HCT116 (cell line): ENCODE measurements at regions not wholly inside any gene's neighbourhood (a gene's known extent, or its start where the extent isn't known, plus 50 kb on each side); places are given as distances from the start of the nearest gene placed in this dataset.

Source experiments
- ATAC-seq: fragments of 200-7000 bp; cut with Tn5 transposase; 2 replicates; pipeline ENCODE4 v1.9.1; 2020; ENCODE audit warnings: mild to moderate bottlenecking, moderate library complexity
- BruUV-seq: library from RNA; stranded (reverse); fragments of 400-500 nt; replicated peaks from 2 replicates; lab custom pipeline; 2021; lab: Mats Ljungman, UMichigan
- CTCF ChIA-PET: fragments of 300-600 bp; sonication (Branson Sonifier 250); formaldehyde crosslinking; loops from one replicate; lab custom pipeline; 2021; ENCODE audit warnings: antibody characterized with exemption; lab: Charles Lee
- POLR2A ChIA-PET: fragments of 300-600, 350-600 bp; sonication (Branson Sonifier 250); formaldehyde crosslinking; loops from one replicate; lab custom pipeline; 2021; ENCODE audit warnings: antibody characterized with exemption; lab: Charles Lee
- RAD21 ChIA-PET, 2 experiments: fragments of 300-600 bp; sonication (Branson Sonifier 250); formaldehyde crosslinking; loops; one replicate each; lab custom pipeline; 2023; ENCODE audit warnings: low total read pairs in 2 of 2; ENCODE audit not compliant: uncharacterized antibody in 2 of 2, unreplicated experiment in 2 of 2, low non-redundant PET in 1 of 2; lab: Charles Lee
- DNase-seq: peaks from one replicate; pipeline ENCODE4 v3.0.0-alpha.2; 2010; ENCODE audit warnings: low read depth, low spot score
- H2AFZ ChIP-seq: fragments of 200-600 bp; shearing (Covaris generic), sonication (generic); 2 replicates; pipeline ENCODE4 v1.6.1; 2017; ENCODE audit warnings: low read depth, mixed run types, mixed read lengths, antibody characterized with exemption, low read length; ENCODE audit not compliant: poor library complexity, severe bottlenecking
- H3K27ac ChIP-seq: 2 replicates; pipeline ENCODE4 v1.5.1; 2012; ENCODE audit warnings: low read depth, low read length
- H3K27me3 ChIP-seq: fragments of 200-600 bp; sonication (generic); 2 replicates; pipeline ENCODE4 v1.6.1; 2016; ENCODE audit warnings: mixed run types, low read length, mixed read lengths; ENCODE audit not compliant: insufficient read depth
- H3K36me3 ChIP-seq, 2 experiments: fragments of 200-500 bp in 1 of 2; fragments of 200-600 bp in 1 of 2; sonication (Bioruptor generic) in 1 of 2; sonication (generic) in 1 of 2; 2 replicates each; pipeline versions ENCODE4 v1.5.1 to v1.6.1; 2014 to 2016; ENCODE audit warnings: low read length in 2 of 2, inconsistent platforms in 1 of 2, mixed read lengths in 1 of 2, mixed run types in 1 of 2; ENCODE audit not compliant: insufficient read depth in 2 of 2, control insufficient read depth in 1 of 2
- H3K4me1 ChIP-seq, 2 experiments: fragments of 200-600 bp in 1 of 2; sonication (generic) in 1 of 2; 2 replicates each; pipeline versions ENCODE4 v1.5.1 to v1.6.1; 2012 to 2017; ENCODE audit warnings: low read length in 2 of 2, inconsistent platforms in 1 of 2, mild to moderate bottlenecking in 1 of 2, mixed read lengths in 1 of 2, mixed run types in 1 of 2, moderate library complexity in 1 of 2; ENCODE audit not compliant: insufficient read depth in 2 of 2, control insufficient read depth in 1 of 2
- H3K4me2 ChIP-seq: fragments of 200-600 bp; sonication (generic); 2 replicates; pipeline ENCODE4 v1.6.1; 2017; ENCODE audit warnings: mixed run types, low read length, mixed read lengths
- H3K4me3 ChIP-seq, 2 experiments: fragments of 200-600 bp in 1 of 2; sonication (generic) in 1 of 2; replicated peaks in 1 of 2; 2 replicates each; pipeline ENCODE4 v1.5.1; 2011 to 2016; ENCODE audit warnings: low read length in 2 of 2, control low read depth in 1 of 2, low read depth in 1 of 2, mild to moderate bottlenecking in 1 of 2, mixed read lengths in 1 of 2, mixed run types in 1 of 2
- H3K79me2 ChIP-seq: fragments of 200-600 bp; sonication (generic); 2 replicates; pipeline ENCODE4 v1.6.1; 2017; ENCODE audit warnings: mild to moderate bottlenecking, mixed run types, low read length, moderate library complexity, mixed read lengths; ENCODE audit not compliant: insufficient read depth
- H3K9ac ChIP-seq: fragments of 200-600 bp; sonication (generic); 2 replicates; pipeline ENCODE4 v1.6.1; 2016; ENCODE audit warnings: low read length, mixed read lengths
- H3K9me2 ChIP-seq: fragments of 200-600 bp; sonication (generic), shearing (Covaris generic); 2 replicates; pipeline ENCODE4 v1.6.1; 2017; ENCODE audit warnings: mixed run types, mild to moderate bottlenecking, moderate library complexity; ENCODE audit not compliant: insufficient read depth
- H3K9me3 ChIP-seq, 2 experiments: fragments of 200-500 bp in 1 of 2; fragments of 200-600 bp in 1 of 2; sonication (Bioruptor generic) in 1 of 2; sonication (generic) in 1 of 2; 2 replicates each; pipeline ENCODE4 v1.6.1; 2014 to 2017; ENCODE audit warnings: low read length in 2 of 2, mixed read lengths in 2 of 2, inconsistent platforms in 1 of 2, low read depth in 1 of 2, mild to moderate bottlenecking in 1 of 2, mixed run types in 1 of 2, moderate library complexity in 1 of 2; ENCODE audit not compliant: control insufficient read depth in 1 of 2, insufficient read depth in 1 of 2
- H4K20me1 ChIP-seq: fragments of 200-600 bp; sonication (generic), shearing (Covaris generic); 2 replicates; pipeline ENCODE4 v1.6.1; 2017; ENCODE audit warnings: mixed run types, mild to moderate bottlenecking, moderate library complexity; ENCODE audit not compliant: insufficient read depth
- CEBPB ChIP-seq: IDR thresholded peaks from 2 replicates; pipeline ENCODE4 v1.6.1; 2012; ENCODE audit warnings: low read depth
- EGR1 ChIP-seq: IDR thresholded peaks from 2 replicates; pipeline ENCODE4 v1.6.1; 2012; ENCODE audit warnings: low read depth
- ELF1 ChIP-seq: IDR thresholded peaks from 2 replicates; pipeline ENCODE4 v1.6.1; 2012; ENCODE audit warnings: low read depth, borderline replicate concordance
- EZH2 ChIP-seq: fragments of 200-600 bp; sonication (generic); IDR thresholded peaks from 2 replicates; pipeline ENCODE4 v1.6.1; 2017; ENCODE audit warnings: antibody characterized with exemption, mixed run types
- SIN3A ChIP-seq: IDR thresholded peaks from 2 replicates; pipeline ENCODE4 v1.6.1; 2012; ENCODE audit warnings: low read depth
- SRF ChIP-seq: IDR thresholded peaks from 2 replicates; pipeline ENCODE4 v1.6.1; 2012; ENCODE audit warnings: low read depth
- YY1 ChIP-seq: IDR thresholded peaks from 2 replicates; pipeline ENCODE4 v1.6.1; 2011; ENCODE audit warnings: low read length, low read depth, moderate library complexity, mild to moderate bottlenecking; ENCODE audit not compliant: insufficient replicate concordance; ENCODE audit errors: extremely low read depth
- ZNF274 ChIP-seq: fragments of 200-500 bp; sonication (Bioruptor generic); IDR thresholded peaks from 2 replicates; pipeline ENCODE4 v1.6.1; 2014; ENCODE audit warnings: mild to moderate bottlenecking, low read depth, low read length, inconsistent platforms
- intact Hi-C: fragments of 100-400 bp; cut with micrococcal nuclease; formaldehyde crosslinking; loops from 2 replicates; pipeline ENCODE4 v1.10.0; 2022
- TF ChIP-seq, protein P1 (sequence below): IDR thresholded peaks from 2 replicates; pipeline ENCODE4 v1.6.1; 2012

DNA sequence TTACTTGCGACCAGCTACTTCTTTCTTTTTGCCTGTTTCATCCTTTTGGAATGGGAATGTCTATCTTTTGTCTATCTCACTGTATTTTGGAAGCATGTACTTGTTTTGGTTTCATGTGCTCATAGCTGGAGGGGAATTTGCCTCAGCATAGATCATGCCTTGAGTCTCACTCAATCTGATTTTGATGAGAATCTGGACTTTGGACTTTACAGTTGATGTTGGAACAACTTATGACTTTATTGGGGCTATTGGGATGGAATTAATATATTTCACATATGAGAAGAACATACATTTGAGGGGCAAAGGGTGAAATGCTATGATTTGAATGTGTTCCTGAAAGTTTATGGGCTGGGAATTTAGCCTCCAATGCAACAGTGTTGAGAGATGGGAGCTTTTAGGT, 206.2 kb upstream of the DDI1 start:
- no TSS peak for BruUV-seq
- no peak for TF ChIP-seq ZNF274
- no peak for TF ChIP-seq SIN3A
- TF ChIP-seq, all 23 proteins: peak for 0
- Histone ChIP-seq H3K27me3 (no peaks in the 10 kb centered on the region), H3K4me3 (no peak overlapping the region), H3K9ac (no peak overlapping the region), H4K20me1 (no peaks in the 10 kb centered on the region), H3K27ac (no peak overlapping the region), H3K9me3 (no peaks in the 10 kb centered on the region), H2AFZ (no peak overlapping the region), H3K4me1 (no peaks in the 10 kb centered on the region), H3K36me3 (no peaks in the 10 kb centered on the region), H3K9me2 (no peaks in the 10 kb centered on the region), H3K79me2 (no peaks in the 10 kb centered on the region), H3K4me2 (no peak overlapping the region)
- POLR2A ChIA-PET: no interaction called here
- intact Hi-C loops: no loop called here
- no peak for DNase-seq
- CTCF ChIA-PET: no interaction called here
- ATAC-seq: no peak
- RAD21 ChIA-PET: no interaction called here

DNA sequence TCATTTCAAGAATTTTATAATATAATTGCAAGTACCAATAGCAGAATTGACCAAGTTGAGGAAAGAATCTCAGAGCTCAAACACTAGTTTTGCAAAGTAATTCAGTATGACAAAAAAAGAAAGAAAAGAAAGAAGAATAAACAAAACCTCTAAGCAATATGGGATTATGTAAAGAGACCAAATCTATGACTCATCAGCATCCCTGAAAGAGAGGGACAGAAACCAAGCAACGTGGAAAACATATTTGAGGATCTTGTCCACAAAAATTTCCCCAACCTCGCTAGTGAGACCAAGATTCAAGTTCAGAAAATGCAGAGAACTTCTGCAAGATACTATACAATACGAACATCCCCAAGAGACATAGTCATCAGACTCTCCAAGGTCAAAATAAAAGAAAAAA, 203.7 kb upstream of the DDI1 start:
- BruUV-seq: no TSS peak
- Histone ChIP-seq H3K79me2 (no peaks in the 10 kb centered on the region), H3K4me1 (no peaks in the 10 kb centered on the region), H3K36me3 (no peaks in the 10 kb centered on the region), H3K9me3 (no peaks in the 10 kb centered on the region), H3K27me3 (no peaks in the 10 kb centered on the region), H4K20me1 (no peaks in the 10 kb centered on the region), H3K27ac (no peak overlapping the region), H3K9me2 (no peaks in the 10 kb centered on the region), H3K4me2 (no peak overlapping the region), H3K4me3 (no peak overlapping the region), H2AFZ (no peak overlapping the region), H3K9ac (no peak overlapping the region)
- ChIA-PET POLR2A (no interaction called here), RAD21 (no interaction called here), CTCF (no interaction called here)
- TF ChIP-seq CEBPB (no peak), SIN3A (no peak), YY1 (no peak), EGR1 (no peak), EZH2 (no peak), SRF (no peak), ELF1 (no peak)
- TF ChIP-seq, protein P1, sequence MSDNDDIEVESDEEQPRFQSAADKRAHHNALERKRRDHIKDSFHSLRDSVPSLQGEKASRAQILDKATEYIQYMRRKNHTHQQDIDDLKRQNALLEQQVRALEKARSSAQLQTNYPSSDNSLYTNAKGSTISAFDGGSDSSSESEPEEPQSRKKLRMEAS: no peak
- no peak for DNase-seq
- ATAC-seq: no peak
- intact Hi-C loops: no loop called here
